CD4-positive, alpha-beta T cell treated with Interleukin-10 for 1 hour (primary cell): ENCODE measurements at regions not wholly inside any gene's neighbourhood (a gene's known extent, or its start where the extent isn't known, plus 50 kb on each side); places are given as distances from the start of the nearest gene placed in this dataset.
"Not testable (repeated sequence)": the region's sequence is repeated elsewhere in the genome, so short reads cannot be mapped to it uniquely, and the experiment has no call there.

Experiments used
- DNase-seq: peaks from one replicate; pipeline ENCODE4 v3.0.0-alpha.2; 2020

DNA sequence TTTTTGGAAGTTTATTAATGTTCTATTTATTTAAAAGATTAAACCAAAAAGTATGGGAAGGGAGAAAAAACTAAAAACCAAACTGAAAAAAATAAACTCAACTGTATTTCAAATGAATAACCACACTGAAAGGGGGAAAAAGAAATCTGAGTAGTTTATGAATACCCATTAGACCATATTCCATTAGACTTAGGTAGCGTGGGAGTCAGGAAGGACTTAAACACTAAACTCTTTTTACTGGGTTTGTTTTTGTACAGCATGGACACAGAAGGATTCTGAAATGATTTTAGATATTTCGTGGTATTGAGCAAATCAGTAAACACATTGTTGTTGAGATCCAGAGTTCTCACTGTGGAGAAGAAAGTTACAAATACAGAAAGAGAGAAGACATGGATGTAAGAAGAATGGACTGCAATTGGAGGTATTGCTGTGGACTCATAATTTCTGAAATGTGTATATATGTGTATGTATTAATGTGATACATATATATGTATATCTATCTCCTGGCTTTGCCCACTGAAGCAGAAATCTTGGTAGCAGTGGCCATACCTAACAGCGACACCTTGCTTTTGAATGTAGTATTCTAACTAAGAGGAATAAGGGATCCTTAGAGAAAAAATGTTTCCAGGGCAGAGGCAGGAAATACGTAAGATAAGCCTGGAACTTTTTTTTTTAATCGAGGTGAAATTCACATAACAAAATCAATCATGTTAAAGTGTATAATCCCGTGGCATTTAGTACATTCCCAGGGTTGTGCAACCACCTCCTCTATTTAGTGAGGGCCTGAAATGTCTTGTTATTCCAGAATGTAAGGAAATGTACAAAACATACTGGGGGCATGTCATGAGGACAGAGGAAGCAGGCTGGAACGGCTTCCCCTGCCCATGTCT is 228.8 kb downstream of the SMARCA2 start:
- DNase-seq: no peak

DNA sequence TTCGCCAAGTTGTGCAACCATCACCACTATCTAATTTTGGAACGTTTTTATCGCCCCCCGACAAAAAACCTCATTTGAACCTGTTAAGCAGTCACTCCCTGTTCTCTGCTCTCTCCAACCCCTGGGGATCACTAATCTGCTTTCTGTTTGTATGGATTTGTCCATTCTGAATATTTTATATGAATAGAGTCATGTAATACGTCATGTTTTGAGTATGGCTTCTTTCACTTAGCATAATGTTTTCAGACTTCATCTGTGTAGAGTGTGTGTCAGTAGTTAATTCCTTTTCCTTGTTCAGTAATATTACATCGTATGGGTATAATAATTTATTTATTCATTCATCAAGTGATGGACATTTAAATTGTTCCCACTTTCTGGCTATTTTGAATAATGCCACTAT is 232.2 kb downstream of the SMARCA2 start:
- no peak for DNase-seq

DNA sequence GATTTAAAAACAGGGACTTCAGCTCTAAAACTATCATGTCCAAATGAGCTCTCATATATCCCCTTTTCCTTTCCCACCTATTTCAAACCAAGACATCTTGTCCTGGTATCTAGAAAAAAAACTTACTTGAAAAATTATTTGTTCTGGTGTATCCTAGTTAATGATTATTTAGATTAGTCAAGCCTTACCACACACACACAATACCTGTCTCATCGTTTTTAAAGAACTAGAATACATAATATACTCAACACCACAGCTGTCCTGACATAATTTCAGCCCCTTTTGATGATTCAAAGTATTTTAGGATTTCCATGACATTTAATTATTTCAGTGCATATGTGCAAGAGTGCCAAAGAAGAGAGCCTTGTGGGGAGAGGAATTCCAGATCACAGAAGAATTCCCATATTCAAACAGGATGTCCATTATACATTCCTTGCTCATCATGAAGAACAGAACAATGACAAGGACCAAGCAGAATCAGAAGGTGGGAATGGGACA is 233.7 kb downstream of the SMARCA2 start:
- no peak for DNase-seq

DNA sequence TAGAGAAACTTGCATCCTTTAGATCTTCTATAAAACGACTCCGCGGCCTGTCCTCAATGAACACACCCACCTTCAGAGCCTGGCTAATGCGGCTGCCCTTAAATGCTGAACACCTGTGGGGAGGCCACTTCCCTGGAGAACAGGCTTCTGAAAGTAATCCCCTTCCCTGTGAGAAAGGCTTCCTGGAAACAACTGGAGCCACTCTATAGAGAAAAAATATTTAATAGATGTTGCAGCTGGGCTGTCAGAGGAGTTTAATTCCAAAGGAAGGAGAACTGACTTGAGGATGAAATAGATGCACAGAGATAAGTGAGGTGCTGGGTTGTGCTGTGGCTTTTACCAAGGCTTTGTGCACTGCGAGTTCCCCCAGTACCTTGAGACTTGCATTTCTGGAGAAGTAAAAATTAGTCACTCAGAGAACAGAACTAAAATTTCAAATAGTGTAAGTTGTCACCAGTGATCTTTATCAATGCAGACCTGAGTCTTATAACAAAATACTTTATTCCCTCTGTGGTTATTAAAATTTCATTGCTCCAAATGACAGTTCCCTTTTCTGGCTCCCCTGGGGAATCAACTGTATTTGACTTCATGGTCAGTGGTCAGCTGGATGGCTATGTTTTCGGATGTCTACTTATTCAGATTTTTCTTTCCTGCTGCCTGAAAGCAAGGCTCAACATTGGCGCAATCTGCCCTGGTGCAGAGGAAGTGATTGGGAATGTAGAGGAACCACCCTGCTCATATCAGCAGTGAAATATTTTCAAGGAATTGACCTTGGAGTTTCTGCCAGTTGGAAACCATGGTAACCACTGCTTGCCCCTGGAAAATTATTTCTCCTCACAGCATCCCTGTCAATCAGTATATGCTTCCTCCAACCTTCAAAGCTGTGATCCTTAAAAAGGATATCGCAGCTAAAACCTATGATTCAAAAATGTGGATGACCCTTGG is 238.8 kb downstream of the SMARCA2 start:
- no peak for DNase-seq

DNA sequence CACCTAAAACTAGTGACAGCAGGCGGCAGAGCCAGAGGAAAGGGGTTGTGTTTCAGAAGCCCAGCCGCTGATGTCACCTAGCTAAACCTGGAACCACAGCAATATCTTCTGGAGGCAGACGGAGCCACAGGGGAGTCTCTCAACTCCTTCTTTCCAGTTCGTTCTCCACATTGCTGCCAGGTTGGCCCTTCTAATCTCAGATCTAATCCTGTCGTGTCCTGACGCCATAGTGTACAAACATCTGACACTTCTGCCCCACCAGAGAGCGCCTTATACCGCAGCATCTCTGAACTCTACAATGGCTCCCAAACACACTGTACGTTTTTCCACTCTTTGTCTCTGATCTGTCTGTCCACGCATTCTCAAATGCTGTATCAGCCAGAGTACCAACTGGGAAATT is 240.0 kb downstream of the SMARCA2 start:
- no peak for DNase-seq

DNA sequence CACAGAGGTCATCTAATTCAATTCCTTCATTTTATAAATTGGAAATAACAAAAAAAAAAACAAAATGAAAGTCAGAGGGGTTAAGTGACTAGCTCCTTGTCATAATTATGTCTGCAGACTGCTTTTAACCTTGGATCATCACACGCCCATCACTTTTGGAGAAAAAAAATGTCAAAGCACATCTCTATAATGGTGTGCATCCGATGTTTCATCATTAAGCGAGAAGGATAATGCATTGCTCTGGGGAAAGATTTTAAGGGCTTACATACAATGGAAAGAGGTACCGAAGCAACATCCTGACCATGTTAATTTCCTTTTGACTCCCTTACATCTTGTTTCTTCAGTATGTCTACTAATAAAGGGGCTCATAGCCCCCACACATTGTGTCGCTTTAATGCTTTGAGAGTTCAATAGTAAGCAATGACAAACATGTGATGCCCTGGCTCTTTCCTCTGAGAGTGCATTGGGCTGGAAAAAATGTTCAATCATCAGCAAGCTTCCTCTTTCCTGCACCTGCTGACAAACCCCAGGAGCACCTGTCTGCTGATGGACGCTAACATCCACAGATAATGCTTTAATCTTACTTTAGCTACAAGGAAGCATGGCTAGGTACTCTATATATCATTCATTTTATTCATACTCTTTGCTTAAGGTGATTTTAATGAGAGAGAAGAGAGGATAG is 242.2 kb downstream of the SMARCA2 start:
- no peak for DNase-seq

DNA sequence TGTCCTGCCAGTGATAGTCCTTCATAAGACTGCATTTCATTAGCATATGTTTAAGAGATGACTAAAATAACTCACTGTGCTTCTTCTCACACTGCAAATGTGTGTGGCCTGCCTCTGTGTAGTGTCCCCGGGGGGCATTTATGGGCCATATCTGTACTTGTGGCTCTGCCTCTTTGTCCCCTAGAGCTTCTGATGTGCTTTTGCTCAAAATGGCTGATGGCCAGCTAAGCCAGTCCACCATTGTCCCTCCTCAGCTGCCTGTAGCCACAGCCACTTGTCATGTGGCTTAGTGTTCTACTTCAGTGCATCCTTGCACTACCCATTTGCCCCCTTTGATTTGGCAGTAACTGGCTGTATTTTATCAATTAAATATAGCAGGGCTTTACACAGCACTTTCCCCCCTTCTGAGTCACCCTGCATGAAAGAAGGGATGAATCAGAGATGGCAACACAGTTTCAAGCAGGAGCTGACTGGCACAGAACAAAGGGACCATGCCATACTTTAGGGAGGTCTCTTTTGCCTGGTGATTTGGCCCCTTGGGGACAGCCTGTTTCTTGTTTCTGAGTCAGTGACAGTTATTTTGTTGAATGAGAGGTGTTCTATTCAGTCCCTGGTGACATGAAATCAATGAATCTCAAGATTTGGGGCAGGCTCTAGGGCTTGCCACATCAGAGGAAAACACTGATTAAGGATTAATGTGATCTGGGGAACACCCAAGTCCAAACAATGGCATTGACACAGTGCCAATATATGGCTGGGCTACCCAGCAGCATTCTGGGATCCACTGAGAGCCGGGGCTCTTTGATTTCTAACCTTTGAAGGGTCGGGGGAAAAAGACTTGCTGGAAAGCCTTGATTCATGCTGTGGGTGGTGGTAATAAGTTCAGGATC is 245.5 kb downstream of the SMARCA2 start:
- no peak for DNase-seq

DNA sequence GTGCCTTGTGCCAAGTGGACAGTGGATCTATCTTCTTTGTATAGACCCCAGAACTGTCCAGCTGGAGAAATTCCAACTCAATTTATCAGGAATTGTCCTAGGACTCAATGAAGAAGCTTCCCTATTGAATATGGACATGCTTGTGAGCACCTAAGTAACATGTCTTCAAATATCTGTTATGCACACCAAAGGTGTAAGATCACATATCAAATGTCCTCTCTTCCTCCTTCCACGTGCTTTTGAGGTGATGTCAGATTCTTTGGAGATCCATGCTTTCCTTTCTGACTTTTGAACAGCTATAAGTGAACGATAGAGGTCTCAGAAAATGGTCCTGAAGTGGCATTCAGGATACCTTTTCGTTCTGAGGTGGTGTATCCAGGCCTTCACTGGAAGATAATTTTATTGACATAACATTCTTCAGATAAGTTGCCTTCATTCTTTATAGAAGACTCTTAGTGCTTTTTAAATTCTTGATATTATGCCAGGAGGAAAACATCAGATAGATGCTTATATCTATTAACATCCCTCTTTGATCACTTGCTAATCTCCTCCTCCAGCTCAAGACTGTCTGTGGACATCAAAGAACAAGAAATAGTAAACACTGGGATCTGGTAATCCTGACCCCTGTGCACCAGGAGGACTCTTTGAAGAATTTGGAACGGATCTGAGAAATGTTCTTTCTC is 246.4 kb downstream of the SMARCA2 start:
- DNase-seq: no peak

DNA sequence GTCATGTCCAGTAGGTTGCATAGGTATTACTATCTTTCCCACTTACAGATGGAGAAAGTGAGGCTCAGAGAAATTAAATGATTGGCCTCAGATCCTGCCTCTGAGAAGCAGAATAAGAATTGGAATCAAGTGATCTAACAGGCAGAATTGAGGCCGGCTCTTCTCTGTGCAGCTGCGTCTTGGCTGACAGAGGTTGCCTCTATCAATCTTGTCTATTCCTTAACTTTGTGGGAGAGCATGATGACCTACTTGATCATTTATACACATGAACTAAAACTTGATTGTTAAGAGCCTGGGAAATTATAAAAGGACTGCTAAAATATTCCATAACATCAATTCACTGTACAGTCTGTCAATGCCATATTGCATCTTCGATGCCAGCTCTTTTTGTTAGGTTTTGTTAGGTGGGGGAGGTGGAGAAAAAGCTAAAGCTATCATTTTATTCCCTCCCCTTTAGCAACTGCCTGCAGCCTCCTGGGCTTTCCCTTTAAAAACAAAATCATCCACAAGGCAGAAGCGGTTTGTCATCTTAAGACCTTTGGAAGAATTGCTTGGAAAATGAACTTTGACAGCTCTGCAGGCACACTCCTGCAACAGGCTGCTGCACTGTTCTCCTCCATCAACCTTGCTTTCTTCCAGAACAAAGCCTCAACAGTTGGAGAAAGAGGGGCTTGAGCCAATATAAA is 247.4 kb downstream of the SMARCA2 start:
- no peak for DNase-seq

DNA sequence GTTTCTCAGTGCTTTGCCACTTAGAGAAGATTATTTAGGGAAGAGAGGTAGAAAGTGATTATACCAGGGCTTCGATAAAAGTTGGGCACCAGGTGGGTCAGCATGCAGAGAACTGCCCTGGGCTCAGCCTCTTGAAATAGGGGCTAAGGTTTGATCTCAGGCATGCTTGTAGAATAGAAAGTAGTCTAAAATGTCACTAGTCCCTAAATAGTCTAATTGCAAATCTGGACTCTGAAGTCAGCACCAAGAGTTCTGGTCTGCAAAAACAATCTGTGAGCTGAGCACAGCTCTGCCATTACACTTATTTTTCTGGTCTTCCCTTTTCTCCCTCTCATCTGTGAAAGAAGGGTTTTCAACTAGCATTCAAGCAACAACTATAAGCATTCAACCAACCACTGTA is 248.0 kb downstream of the SMARCA2 start:
- no peak for DNase-seq

DNA sequence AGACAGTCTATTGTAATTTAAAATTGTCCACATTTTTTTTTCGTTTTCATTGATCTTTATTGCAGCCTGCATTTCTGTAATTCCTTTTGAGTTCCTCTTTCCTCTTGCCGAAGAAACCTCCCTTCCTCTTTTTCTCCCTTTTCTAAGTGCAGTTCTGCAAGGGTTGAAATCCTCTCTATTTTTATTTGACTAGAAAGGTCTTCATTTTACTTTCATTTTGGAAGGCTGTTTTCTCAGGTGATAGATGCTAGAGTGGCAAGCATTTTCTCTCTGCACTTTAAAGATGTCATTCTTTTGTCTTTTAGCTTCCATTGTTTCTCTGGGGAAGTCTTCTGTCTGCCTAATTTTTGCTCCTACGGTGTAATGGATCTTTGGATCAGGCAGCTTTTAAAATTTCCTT is 248.5 kb downstream of the SMARCA2 start:
- DNase-seq: no peak

DNA sequence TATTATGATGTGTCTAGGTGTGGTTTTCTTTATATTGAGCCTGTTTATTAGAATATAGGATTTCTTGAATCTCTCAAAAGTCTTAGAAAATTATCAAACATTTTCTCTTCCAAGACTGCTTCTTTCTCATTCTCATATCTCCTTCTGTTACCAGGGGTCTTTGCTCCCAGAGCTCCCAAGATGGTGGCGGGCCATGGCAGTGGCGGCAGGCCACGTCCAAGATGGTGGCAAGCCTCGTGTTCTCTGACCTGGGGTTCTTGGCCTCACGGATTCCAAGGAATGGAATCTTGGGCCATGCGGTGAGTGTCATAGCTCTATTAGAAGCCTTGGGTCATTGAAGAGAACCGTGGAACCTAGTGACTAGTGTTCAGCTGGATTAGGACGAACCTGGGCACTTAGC is 248.9 kb downstream of the SMARCA2 start:
- no peak for DNase-seq

DNA sequence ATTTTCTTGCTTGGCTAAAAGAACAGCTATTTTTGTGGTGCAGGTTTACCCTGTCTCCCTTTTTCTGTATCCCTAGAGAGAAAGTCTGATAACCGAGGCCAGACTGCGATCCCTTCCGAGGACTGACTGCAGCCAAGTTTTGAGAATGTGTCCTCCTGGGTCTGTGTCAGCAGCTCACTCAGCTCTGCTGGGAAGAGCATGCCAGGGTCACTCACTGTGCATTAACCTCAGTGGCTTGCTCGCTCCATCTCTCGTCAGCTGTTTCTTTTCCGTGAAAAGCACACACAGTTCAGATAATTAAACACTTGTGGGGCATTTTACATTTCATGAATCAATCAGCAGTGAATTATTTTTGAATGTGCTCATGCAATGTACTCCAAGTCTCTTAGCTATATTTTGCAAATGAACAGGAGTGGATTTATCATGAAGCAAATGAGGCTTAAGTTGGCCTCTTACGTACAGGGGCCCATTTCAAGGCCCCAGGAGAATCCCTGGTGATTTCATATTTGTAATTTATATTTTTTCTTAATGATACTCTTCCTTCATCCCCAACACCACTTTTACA is 252.1 kb downstream of the SMARCA2 start:
- no peak for DNase-seq

DNA sequence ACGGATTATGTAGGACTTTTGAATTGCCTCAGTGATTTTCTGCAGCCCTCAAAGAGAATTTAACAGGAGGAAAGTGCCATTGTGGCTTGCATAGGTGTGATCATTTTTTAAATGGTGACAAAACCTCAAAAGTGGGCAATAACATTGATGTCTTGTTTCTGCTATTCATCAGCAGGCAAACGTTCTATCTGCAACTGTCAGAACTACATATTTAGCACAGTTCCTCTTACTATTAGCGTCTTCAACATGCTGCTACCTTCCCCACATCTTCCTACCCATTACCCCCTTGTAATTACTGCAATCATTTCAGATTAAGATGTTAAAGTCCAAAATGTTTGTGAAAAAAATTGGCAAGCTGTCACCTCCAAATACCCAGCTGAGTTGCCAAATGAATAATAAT is 254.6 kb downstream of the SMARCA2 start:
- no peak for DNase-seq

DNA sequence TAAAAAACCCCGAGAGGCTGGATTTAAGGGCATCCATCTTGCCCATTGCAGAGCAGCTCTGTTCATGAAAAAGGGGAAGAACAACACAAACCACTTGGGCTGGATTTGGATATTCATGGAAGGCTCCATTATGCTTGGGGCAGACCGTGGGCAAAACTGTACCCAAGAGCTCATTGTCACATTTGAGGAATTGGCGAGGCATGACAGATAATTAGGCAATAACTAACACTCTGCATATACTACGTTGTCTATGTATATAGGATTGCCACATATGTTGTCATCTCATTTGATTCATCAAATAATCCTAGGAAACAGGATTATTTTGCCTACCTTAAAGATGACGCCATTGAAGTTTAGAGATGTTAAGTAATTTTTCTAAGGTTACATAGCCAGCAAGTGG is 255.4 kb downstream of the SMARCA2 start:
- DNase-seq: no peak

DNA sequence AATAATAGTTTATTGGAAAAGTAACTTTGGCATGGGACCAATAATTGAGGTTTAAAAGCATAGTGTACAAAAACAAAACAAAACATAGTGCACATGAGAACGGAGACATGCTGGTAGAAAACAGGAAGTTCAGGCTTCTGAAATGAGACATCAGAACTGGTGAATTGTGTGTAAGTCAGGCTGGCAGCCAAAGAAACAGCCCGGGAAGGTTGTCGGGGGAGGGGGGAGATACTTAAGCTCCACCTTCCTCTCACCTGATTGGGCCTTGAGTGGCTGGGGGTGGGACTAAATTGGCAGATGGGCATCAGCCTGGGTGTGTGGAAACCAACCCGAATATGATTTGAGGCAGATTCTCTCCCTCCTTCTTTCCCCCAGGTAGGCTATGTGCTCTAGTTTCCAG is 256.3 kb downstream of the SMARCA2 start:
- peak; percentile 6 for DNase-seq

DNA sequence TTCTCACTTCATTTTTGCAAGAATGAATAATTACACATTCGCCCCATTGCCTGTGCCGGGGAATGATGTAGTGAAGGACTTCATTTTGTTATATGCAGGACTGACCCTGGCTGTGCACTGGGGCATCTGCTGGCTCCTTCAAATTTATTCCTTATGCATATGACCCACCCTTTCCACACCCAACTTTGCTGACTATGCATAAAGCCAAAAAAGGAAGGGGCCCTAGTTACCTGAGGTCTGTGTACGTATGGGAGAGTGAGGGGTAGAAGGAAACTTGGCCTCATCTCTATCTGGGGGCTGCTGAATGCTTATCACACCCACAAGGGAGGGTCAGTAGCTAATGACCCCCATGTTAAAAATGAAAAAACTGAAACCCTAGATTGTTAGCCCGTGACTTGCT is 259.6 kb downstream of the SMARCA2 start:
- no peak for DNase-seq

DNA sequence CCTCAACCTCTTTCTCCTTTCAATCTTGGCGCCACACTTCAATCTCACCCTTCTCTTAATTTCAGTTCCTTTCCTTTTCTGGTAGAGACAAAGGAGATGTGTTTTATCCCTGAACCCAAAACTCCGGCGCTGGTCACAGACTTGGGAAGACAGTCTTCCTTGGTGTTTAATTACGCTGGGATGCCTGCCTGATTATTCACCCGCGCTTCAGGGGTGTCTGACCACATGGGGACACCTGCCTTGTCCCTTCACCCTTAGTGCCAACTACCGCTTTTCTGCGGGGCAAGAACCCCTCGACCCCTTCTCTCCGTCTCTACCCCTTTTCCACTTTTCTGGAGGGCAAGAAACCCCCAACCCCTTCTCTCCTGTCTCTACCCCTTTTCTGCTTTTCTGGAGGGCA is 261.1 kb downstream of the SMARCA2 start:
- no peak for DNase-seq

DNA sequence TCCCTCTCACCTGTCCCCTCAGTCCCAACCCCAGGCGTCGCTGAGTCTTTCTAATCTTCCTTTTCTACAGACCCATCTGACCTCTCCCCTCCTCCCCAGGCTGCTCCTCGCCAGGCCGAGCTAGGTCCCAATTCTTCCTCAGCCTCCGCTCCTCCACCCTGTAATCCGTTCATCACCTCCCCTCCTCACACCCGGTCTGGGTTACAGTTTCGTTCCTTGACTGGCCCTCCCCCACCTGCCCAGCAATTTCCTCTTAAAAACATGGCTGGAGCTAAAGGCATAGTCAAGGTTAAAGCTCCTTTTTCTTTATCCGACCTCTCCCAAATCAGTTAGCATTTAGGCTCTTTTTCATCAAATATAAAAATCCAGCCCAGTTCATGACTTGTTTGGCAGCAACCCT is 262.0 kb downstream of the SMARCA2 start:
- DNase-seq: not testable (repeated sequence)

DNA sequence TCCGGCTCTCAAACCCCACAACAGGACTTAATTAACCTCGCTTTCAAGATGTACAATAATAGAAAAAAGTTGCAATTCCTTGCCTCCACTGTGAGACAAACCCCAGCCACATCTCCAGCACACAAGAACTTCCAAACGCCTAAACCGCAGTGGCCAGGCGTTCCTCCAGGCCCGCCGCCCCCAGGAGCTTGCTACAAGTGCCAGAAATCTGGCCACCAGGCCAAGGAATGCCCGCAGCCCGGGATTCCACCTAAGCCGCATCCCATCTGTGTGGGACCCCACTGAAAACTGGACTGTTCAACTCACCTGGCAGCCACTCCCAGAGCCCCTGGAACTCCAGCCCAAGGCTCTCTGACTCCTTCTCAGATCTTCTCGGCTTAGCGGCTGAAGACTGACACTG is 262.5 kb downstream of the SMARCA2 start:
- not testable (repeated sequence) for DNase-seq
